ENCODE measurements at regions not wholly inside any gene's neighbourhood (a gene's known extent, or its start where the extent isn't known, plus 50 kb on each side); places are given as distances from the start of the nearest gene placed in this dataset.

GRCh38 chr2:200742426-200742825 is 69.3 kb upstream of the BZW1 start:
- no peak for TF ChIP-seq CTCF (IDR thresholded peaks at IDR 0.05; ENCODE audit: control extremely low read depth, extremely low read depth, low read depth, missing control alignments)

DNA sequence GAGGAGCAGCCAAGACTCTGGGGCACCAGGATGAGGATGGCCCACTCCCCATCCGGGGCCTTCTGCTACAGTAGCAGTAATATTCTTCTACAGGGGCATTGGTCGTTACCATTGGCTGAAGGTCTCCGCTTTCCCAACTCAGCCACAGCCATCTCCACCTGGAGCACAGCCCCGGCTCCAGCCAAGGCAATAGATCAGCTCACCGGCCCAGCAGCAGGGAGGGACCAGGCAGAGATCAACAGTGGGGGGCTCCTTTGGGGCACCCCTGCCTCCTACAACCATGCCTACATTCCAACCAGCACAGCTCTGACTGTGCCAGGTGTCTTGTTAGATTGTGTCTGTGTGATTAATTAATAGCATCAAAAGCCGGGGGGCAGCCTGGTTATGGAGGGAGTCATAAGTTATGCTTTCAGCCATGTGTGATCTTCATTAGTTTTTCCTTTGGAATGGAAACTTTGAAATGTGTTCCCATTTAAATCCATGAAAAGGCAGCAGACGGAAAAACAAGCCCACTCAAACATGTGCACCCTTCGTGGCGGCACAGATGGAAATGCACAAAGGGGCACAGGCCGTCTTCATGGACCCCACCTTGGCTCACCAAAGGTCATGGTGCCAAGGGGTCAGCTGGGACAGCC is 68.6 kb upstream of the BZW1 start:
- no peak for DNase-seq (ENCODE audit: extremely low spot score)
- ChIA-PET CTCF (interaction anchor here (1.3 kb wide), 1 partner anchor 10 kb away, joined by 3 read pairs; no protein-coding TSS in a partner anchor), POLR2A (no interaction called here)
- TF ChIP-seq CTCF (IDR thresholded peaks at IDR 0.05; ENCODE audit: control extremely low read depth, extremely low read depth, low read depth, missing control alignments) = no peak

More at GRCh38 chr2:200742426-200742825, 69.3 kb upstream of the BZW1 start:
- ChIA-PET POLR2A (no interaction called here), CTCF (interaction anchor here (1.3 kb wide), 1 partner anchor 9 kb away, joined by 3 read pairs; no protein-coding TSS in a partner anchor)
- no peak for DNase-seq (ENCODE audit: extremely low spot score)

GRCh38 chr2:200744201-200744602 is 67.5 kb upstream of the BZW1 start:
- no peak for TF ChIP-seq CTCF (IDR thresholded peaks at IDR 0.05; ENCODE audit: control extremely low read depth, extremely low read depth, low read depth, missing control alignments)

GRCh38 chr2:200746301-200746700 is 65.4 kb upstream of the BZW1 start:
- DNase-seq (ENCODE audit: extremely low spot score) = no peak
- CTCF ChIA-PET = interaction anchor here (0.9 to 1.6 kb wide), 2 partner anchors 10 to 38 kb away, joined by 3 to 6 read pairs; no protein-coding TSS in a partner anchor
- POLR2A ChIA-PET = no interaction called here
- TF ChIP-seq CTCF (IDR thresholded peaks at IDR 0.05; ENCODE audit: control extremely low read depth, extremely low read depth, low read depth, missing control alignments) = no peak

More at GRCh38 chr2:200744201-200744602, 67.5 kb upstream of the BZW1 start:
- POLR2A ChIA-PET = no interaction called here
- no peak for DNase-seq (ENCODE audit: extremely low spot score)
- CTCF ChIA-PET = interaction anchor here (1.3 to 1.5 kb wide), 2 partner anchors 15 to 16 kb away, joined by 3 read pairs; no protein-coding TSS in a partner anchor

GRCh38 chr2:200747668-200748618 is 63.8 kb upstream of the BZW1 start:
- no peak for DNase-seq (ENCODE audit: extremely low spot score)
- CTCF ChIA-PET = interaction anchor here (0.7 to 2.4 kb wide), 4 partner anchors 9 to 161 kb away, joined by 3 to 12 read pairs (median 4); no protein-coding TSS in a partner anchor
- TF ChIP-seq CTCF (IDR thresholded peaks at IDR 0.05; ENCODE audit: control extremely low read depth, extremely low read depth, low read depth, missing control alignments) = no peak
- POLR2A ChIA-PET = no interaction called here

GRCh38 chr2:200748779-200749178 is 62.9 kb upstream of the BZW1 start:
- no peak for TF ChIP-seq CTCF (IDR thresholded peaks at IDR 0.05; ENCODE audit: control extremely low read depth, extremely low read depth, low read depth, missing control alignments)
- DNase-seq (ENCODE audit: extremely low spot score) = no peak
- ChIA-PET POLR2A (no interaction called here), CTCF (interaction anchor here (0.8 to 2.4 kb wide), 2 partner anchors 12 to 162 kb away, joined by 3 to 12 read pairs; no protein-coding TSS in a partner anchor)

Data from GM10248 (cell line).